Right hindlimb (tissue), 1 donor: ENCODE measurements at regions not wholly inside any gene's neighbourhood (a gene's known extent, or its start where the extent isn't known, plus 50 kb on each side); places are given as distances from the start of the nearest gene placed in this dataset.

ENCODE experiments used
- DNase-seq: peaks from one replicate; pipeline ENCODE4 v3.0.0-alpha.2; 2018

GRCh38 chr11:129591527-129591926 lies 215.9 kb downstream of the BARX2 start:
- DNase-seq, result no peak

- DNase-seq, result no peak
These were observed 216.5 kb downstream of the BARX2 start for GRCh38 chr11:129592191-129592590.

- DNase-seq, result no peak
These were observed 217.4 kb downstream of the BARX2 start for GRCh38 chr11:129593098-129593497.

- no peak for DNase-seq
These were observed 219.7 kb downstream of the BARX2 start for GRCh38 chr11:129595038-129595962.

- no peak for DNase-seq
These were observed 219.3 kb upstream of the TMEM45B start for GRCh38 chr11:129596351-129596750.

GRCh38 chr11:129598378-129598777 lies 217.3 kb upstream of the TMEM45B start:
- DNase-seq, result no peak

- DNase-seq, result no peak
These were observed 209.8 kb upstream of the TMEM45B start for GRCh38 chr11:129605815-129606214.

GRCh38 chr11:129608711-129609110 lies 206.9 kb upstream of the TMEM45B start:
- no peak for DNase-seq

GRCh38 chr11:129610125-129610524 lies 205.5 kb upstream of the TMEM45B start:
- no peak for DNase-seq

GRCh38 chr11:129610545-129610944 lies 205.1 kb upstream of the TMEM45B start:
- no peak for DNase-seq

GRCh38 chr11:129611661-129612446 lies 203.8 kb upstream of the TMEM45B start:
- DNase-seq, result no peak

GRCh38 chr11:129612447-129612961 lies 203.1 kb upstream of the TMEM45B start:
- no peak for DNase-seq

GRCh38 chr11:129613071-129613470 lies 202.6 kb upstream of the TMEM45B start:
- no peak for DNase-seq

- DNase-seq, result no peak
These were observed 201.2 kb upstream of the TMEM45B start for GRCh38 chr11:129614256-129614944.

GRCh38 chr11:129618046-129618569 lies 197.5 kb upstream of the TMEM45B start:
- DNase-seq, result no peak

GRCh38 chr11:129620237-129621104 lies 195.2 kb upstream of the TMEM45B start:
- no peak for DNase-seq

GRCh38 chr11:129625930-129626329 lies 189.7 kb upstream of the TMEM45B start:
- DNase-seq, result no peak

GRCh38 chr11:129631201-129631600 lies 184.4 kb upstream of the TMEM45B start:
- no peak for DNase-seq

- DNase-seq, result no peak
These were observed 178.7 kb upstream of the TMEM45B start for GRCh38 chr11:129636926-129637325.

GRCh38 chr11:129637473-129637872 lies 178.2 kb upstream of the TMEM45B start:
- DNase-seq, result no peak

- no peak for DNase-seq
These were observed 177.5 kb upstream of the TMEM45B start for GRCh38 chr11:129637983-129638776.
